HEK293 (cell line): ENCODE measurements at regions not wholly inside any gene's neighbourhood (a gene's known extent, or its start where the extent isn't known, plus 50 kb on each side); places are given as distances from the start of the nearest gene placed in this dataset.

Source experiments
- CTCF ChIA-PET: fragments of 350-600 bp; formaldehyde crosslinking; extraction: SDS; loops from one replicate; lab custom pipeline; 2021; ENCODE audit warnings: antibody characterized with exemption; lab: Yijun Ruan, JAX
- POLR2A ChIA-PET: fragments of 300-600 bp; formaldehyde crosslinking; extraction: SDS; loops from one replicate; lab custom pipeline; 2020; ENCODE audit warnings: antibody characterized with exemption, inconsistent platforms; lab: Yijun Ruan, JAX
- H3K27ac ChIP-seq: fragments of 200-500 bp; sonication (Bioruptor generic); 2 replicates; pipeline ENCODE4 v1.5.1; 2014; ENCODE audit warnings: low read depth, low read length, control low read depth, inconsistent platforms; ENCODE audit errors: extremely low read depth
- H3K36me3 ChIP-seq, 2 experiments: fragments of 200-500 bp in 1 of 2; sonication (Bioruptor generic) in 1 of 2; 1 replicate in 1 of 2; 2 replicates in 1 of 2; pipeline ENCODE4 v1.5.1; 2014 to 2017; ENCODE audit warnings: inconsistent platforms in 2 of 2, low read length in 2 of 2; ENCODE audit not compliant: control insufficient read depth in 2 of 2, insufficient read depth in 1 of 2
- H3K4me1 ChIP-seq: fragments of 200-500 bp; sonication (Bioruptor generic); 2 replicates; pipeline ENCODE4 v1.5.1; 2014; ENCODE audit warnings: mild to moderate bottlenecking, low read length, inconsistent platforms; ENCODE audit not compliant: control insufficient read depth, insufficient read depth
- H3K4me3 ChIP-seq: 2 replicates; pipeline ENCODE4 v1.5.1; 2011; ENCODE audit warnings: low read depth, mild to moderate bottlenecking, control low read depth, low read length, moderate library complexity
- H3K9me3 ChIP-seq: fragments of 200-500 bp; sonication (Bioruptor generic); 2 replicates; pipeline ENCODE4 v1.5.1; 2014; ENCODE audit warnings: low read depth, low read length, inconsistent platforms; ENCODE audit not compliant: control insufficient read depth, insufficient read depth
- HOXD13 ChIP-seq: sonication (generic); formaldehyde crosslinking; IDR thresholded peaks from 2 replicates; pipeline ENCODE4 v1.8.0; 2022; ENCODE audit warnings: missing genetic modification reagents, borderline replicate concordance
- KLF16 ChIP-seq: fragments of 450-650 bp; formaldehyde crosslinking; IDR thresholded peaks from 2 replicates; pipeline ENCODE4 v1.5.1; 2017; ENCODE audit warnings: missing biosample characterization, missing genetic modification characterization
- MZF1 ChIP-seq: fragments of 450-650 bp; formaldehyde crosslinking; IDR thresholded peaks from 2 replicates; pipeline ENCODE4 v1.5.1; 2017; ENCODE audit warnings: missing biosample characterization, missing genetic modification characterization, borderline replicate concordance
- PRDM6 ChIP-seq: fragments of 450-650 bp; formaldehyde crosslinking; IDR thresholded peaks from 2 replicates; pipeline ENCODE4 v1.5.1; 2017; ENCODE audit warnings: missing biosample characterization, missing genetic modification characterization
- ZBTB7A ChIP-seq: fragments of 450-650 bp; formaldehyde crosslinking; IDR thresholded peaks from 2 replicates; pipeline ENCODE4 v1.5.1; 2016; ENCODE audit warnings: low read depth, missing biosample characterization, missing genetic modification characterization
- ZNF114 ChIP-seq: fragments of 450-650 bp; formaldehyde crosslinking; IDR thresholded peaks from 2 replicates; pipeline ENCODE4 v1.5.0; 2017; ENCODE audit warnings: missing biosample characterization, missing genetic modification characterization
- ZNF140 ChIP-seq: fragments of 450-650 bp; formaldehyde crosslinking; IDR thresholded peaks from 2 replicates; pipeline ENCODE4 v1.5.1; 2016; ENCODE audit warnings: missing biosample characterization, missing genetic modification characterization
- ZNF148 ChIP-seq: fragments of 450-650 bp; formaldehyde crosslinking; IDR thresholded peaks from 2 replicates; pipeline ENCODE4 v1.5.0; 2017; ENCODE audit warnings: missing biosample characterization, missing genetic modification characterization, borderline replicate concordance
- ZNF155 ChIP-seq: fragments of 450-650 bp; formaldehyde crosslinking; IDR thresholded peaks from 2 replicates; pipeline ENCODE4 v1.5.1; 2016; ENCODE audit warnings: missing biosample characterization, missing genetic modification characterization
- ZNF184 ChIP-seq: fragments of 450-650 bp; IDR thresholded peaks from 2 replicates; pipeline ENCODE4 v1.5.1; 2018; ENCODE audit warnings: missing biosample characterization, mild to moderate bottlenecking, missing genetic modification characterization
- ZNF350 ChIP-seq: fragments of 450-650 bp; formaldehyde crosslinking; IDR thresholded peaks from 2 replicates; pipeline ENCODE4 v1.5.0; 2017; ENCODE audit warnings: missing biosample characterization, mild to moderate bottlenecking, missing genetic modification characterization
- ZNF391 ChIP-seq: fragments of 450-650 bp; formaldehyde crosslinking; IDR thresholded peaks from 2 replicates; pipeline ENCODE4 v1.5.1; 2016; ENCODE audit warnings: low read depth, missing biosample characterization, missing genetic modification characterization, borderline replicate concordance
- ZNF449 ChIP-seq: fragments of 450-650 bp; formaldehyde crosslinking; IDR thresholded peaks from 2 replicates; pipeline ENCODE4 v1.5.1; 2017; ENCODE audit warnings: missing biosample characterization, mild to moderate bottlenecking, missing genetic modification characterization, moderate library complexity
- ZNF473 ChIP-seq: fragments of 450-650 bp; formaldehyde crosslinking; IDR thresholded peaks from 2 replicates; pipeline ENCODE4 v1.5.1; 2017; ENCODE audit warnings: missing biosample characterization, missing genetic modification characterization
- ZNF501 ChIP-seq: fragments of 450-650 bp; formaldehyde crosslinking; IDR thresholded peaks from 2 replicates; pipeline ENCODE4 v1.5.1; 2016; ENCODE audit warnings: missing biosample characterization, missing genetic modification characterization
- ZNF548 ChIP-seq: fragments of 450-650 bp; formaldehyde crosslinking; IDR thresholded peaks from 2 replicates; pipeline ENCODE4 v1.5.1; 2016; ENCODE audit warnings: missing biosample characterization, missing genetic modification characterization
- ZNF558 ChIP-seq: fragments of 450-650 bp; formaldehyde crosslinking; IDR thresholded peaks from 2 replicates; pipeline ENCODE4 v1.5.1; 2016; ENCODE audit warnings: missing biosample characterization, missing genetic modification characterization
- ZNF560 ChIP-seq: fragments of 450-650 bp; formaldehyde crosslinking; IDR thresholded peaks from 2 replicates; pipeline ENCODE4 v1.5.1; 2017; ENCODE audit warnings: missing biosample characterization, missing genetic modification characterization, borderline replicate concordance
- ZNF658 ChIP-seq: fragments of 450-650 bp; formaldehyde crosslinking; IDR thresholded peaks from 2 replicates; pipeline ENCODE4; 2016; ENCODE audit warnings: missing biosample characterization, missing genetic modification characterization
- ZNF768 ChIP-seq: fragments of 450-650 bp; formaldehyde crosslinking; IDR thresholded peaks from 2 replicates; pipeline ENCODE4 v1.5.1; 2018; ENCODE audit warnings: missing biosample characterization, mild to moderate bottlenecking, missing genetic modification characterization
- ZNF830 ChIP-seq: fragments of 450-650 bp; IDR thresholded peaks from 2 replicates; pipeline ENCODE4 v1.5.0; 2018; ENCODE audit warnings: missing biosample characterization, missing genetic modification characterization, low read depth, mild to moderate bottlenecking, moderate library complexity
- ZNF837 ChIP-seq: fragments of 450-650 bp; formaldehyde crosslinking; IDR thresholded peaks from 2 replicates; pipeline ENCODE4 v1.5.1; 2016; ENCODE audit warnings: missing biosample characterization, missing genetic modification characterization

GRCh38 chr3:152026033-152026556 is 152.7 kb downstream of the SUCNR1 start:
- Histone ChIP-seq H3K4me1 (no peaks in the 10 kb centered on the region), H3K9me3 (no peaks in the 10 kb centered on the region), H3K36me3 (no peaks in the 10 kb centered on the region), H3K4me3 (no peak overlapping the region), H3K27ac (no peak overlapping the region)
- POLR2A ChIA-PET = no interaction called here
- peak; percentile 37; the same call in 1 of the 2 replicates for TF ChIP-seq PRDM6 (tag by site-specific recombination)
- 0 out of 2 replicates have a peak, but pooled peaks have one; percentile 48 for TF ChIP-seq HOXD13 (CRISPR knock-in tag)
- TF ChIP-seq ZNF391 = no peak
- CTCF ChIA-PET = interaction anchor here (0.6 to 0.7 kb wide), 3 partner anchors 46 to 1262 kb away, joined by 3 to 4 read pairs (median 4); no protein-coding TSS in a partner anchor

GRCh38 chr3:152030320-152030719 is 156.9 kb downstream of the SUCNR1 start:
- H3K4me1 ChIP-seq = no peaks in the 10 kb centered on the region
- no peaks in the 10 kb centered on the region for H3K9me3 ChIP-seq
- no peak for TF ChIP-seq ZNF501 (tag by site-specific recombination)
- TF ChIP-seq ZNF184 = no peak
- no peak for TF ChIP-seq ZNF155 (tag by site-specific recombination)
- TF ChIP-seq ZNF658 (tag by site-specific recombination) = no peak
- TF ChIP-seq MZF1 = no peak
- no peak for TF ChIP-seq ZNF560 (tag by site-specific recombination)
- no peak for TF ChIP-seq ZBTB7A (tag by site-specific recombination)
- no peak for TF ChIP-seq KLF16 (tag by site-specific recombination)
- no peaks in the 10 kb centered on the region for H3K36me3 ChIP-seq
- ChIA-PET POLR2A (no interaction called here), CTCF (interaction anchor here (1.2 kb wide), 1 partner anchor 59 kb away, joined by 3 read pairs; no protein-coding TSS in a partner anchor)
- H3K4me3 ChIP-seq = no peak overlapping the region
- H3K27ac ChIP-seq = no peak overlapping the region

GRCh38 chr3:152031321-152031720 is 157.9 kb downstream of the SUCNR1 start:
- Histone ChIP-seq H3K27ac (no peak overlapping the region), H3K36me3 (no peaks in the 10 kb centered on the region), H3K4me1 (no peaks in the 10 kb centered on the region), H3K9me3 (no peaks in the 10 kb centered on the region), H3K4me3 (no peak overlapping the region)
- POLR2A ChIA-PET = no interaction called here
- CTCF ChIA-PET = no interaction called here
- TF ChIP-seq ZNF449 (tag by site-specific recombination) = no peak
- no peak for TF ChIP-seq ZNF830 (tag by site-specific recombination)
- TF ChIP-seq ZNF548 (tag by site-specific recombination) = no peak
- TF ChIP-seq ZNF837 (tag by site-specific recombination) = no peak
- TF ChIP-seq ZNF148 (tag by site-specific recombination) = no peak
- no peak for TF ChIP-seq KLF16 (tag by site-specific recombination)
- no peak for TF ChIP-seq ZNF350 (tag by site-specific recombination)
- TF ChIP-seq ZNF473 (tag by site-specific recombination) = no peak
- TF ChIP-seq ZNF140 = no peak
- no peak for TF ChIP-seq ZNF114 (tag by site-specific recombination)
- TF ChIP-seq ZNF768 = no peak
- TF ChIP-seq ZNF558 (tag by site-specific recombination) = no peak
